HUES6 (cell line): ENCODE measurements at regions not wholly inside any gene's neighbourhood (a gene's known extent, or its start where the extent isn't known, plus 50 kb on each side); places are given as distances from the start of the nearest gene placed in this dataset.

Source experiments
- H3K27ac ChIP-seq: 2 replicates; pipeline ENCODE4 v1.7.0; 2013; ENCODE audit warnings: low read depth, mild to moderate bottlenecking, low read length, inconsistent platforms
- H3K27me3 ChIP-seq: 2 replicates; pipeline ENCODE4 v1.6.1; 2013; ENCODE audit warnings: low read length; ENCODE audit not compliant: control insufficient read depth, insufficient read depth
- H3K36me3 ChIP-seq: 2 replicates; pipeline ENCODE4 v1.6.1; 2013; ENCODE audit warnings: low read length; ENCODE audit not compliant: control insufficient read depth, insufficient read depth
- H3K4me1 ChIP-seq: 2 replicates; pipeline ENCODE4 v1.6.1; 2013; ENCODE audit warnings: low read length; ENCODE audit not compliant: control insufficient read depth, insufficient read depth
- H3K4me3 ChIP-seq: 2 replicates; pipeline ENCODE4 v1.5.1; 2013; ENCODE audit warnings: low read depth, low read length
- H3K9ac ChIP-seq: one replicate; pipeline ENCODE4 v1.6.1; 2013; ENCODE audit warnings: mild to moderate bottlenecking, low read length
- H3K9me3 ChIP-seq: 2 replicates; pipeline ENCODE4 v1.6.1; 2013; ENCODE audit warnings: low read depth, low read length; ENCODE audit not compliant: control insufficient read depth, insufficient read depth

- no peaks in the 10 kb centered on the region for H3K36me3 ChIP-seq
- H3K27me3 ChIP-seq: peaks cover 55% of the 10 kb centered on the region; the same call in 1 of the 2 replicates
Measured at GRCh38 chr17:79468183-79468944, 142.5 kb downstream of the RBFOX3 start.

GRCh38 chr17:79466562-79467350 is 144.1 kb downstream of the RBFOX3 start:
- H3K4me3 ChIP-seq: no peak overlapping the region
- no peaks in the 10 kb centered on the region for H3K9me3 ChIP-seq
- no peak overlapping the region for H3K27ac ChIP-seq
- no peaks in the 10 kb centered on the region for H3K36me3 ChIP-seq
- H3K9ac ChIP-seq: no peak overlapping the region
- H3K4me1 ChIP-seq: no peaks in the 10 kb centered on the region
- H3K27me3 ChIP-seq: peaks cover 41% of the 10 kb centered on the region; the same call in 1 of the 2 replicates

More at GRCh38 chr17:79468183-79468944, 142.5 kb downstream of the RBFOX3 start:
- Histone ChIP-seq H3K4me3 (no peak overlapping the region), H3K9ac (no peak overlapping the region), H3K9me3 (no peaks in the 10 kb centered on the region), H3K27ac (no peak overlapping the region), H3K4me1 (no peaks in the 10 kb centered on the region)

DNA sequence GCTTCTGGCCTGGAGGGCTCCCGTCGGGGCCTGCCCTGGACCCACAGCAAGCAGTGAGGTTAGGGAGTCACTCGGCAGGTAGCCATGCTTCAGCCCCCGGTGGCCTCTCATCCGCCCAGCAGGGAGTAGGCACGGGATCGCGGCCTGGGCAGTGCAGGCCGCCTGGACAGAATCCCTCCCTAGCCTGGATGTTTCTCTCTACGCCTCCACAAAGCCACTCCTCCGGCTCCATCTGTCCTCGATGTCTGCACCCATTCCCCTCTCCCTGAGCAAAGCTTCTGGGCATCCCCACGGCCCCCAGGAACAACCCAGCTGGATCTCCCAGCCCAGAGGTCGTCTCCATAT is 145.2 kb downstream of the RBFOX3 start:
- H3K27me3 ChIP-seq: peaks cover 30% of the 10 kb centered on the region; the same call in 1 of the 2 replicates
- no peaks in the 10 kb centered on the region for H3K36me3 ChIP-seq
- H3K9ac ChIP-seq: no peak overlapping the region
- no peaks in the 10 kb centered on the region for H3K4me1 ChIP-seq
- H3K27ac ChIP-seq: no peak overlapping the region
- H3K4me3 ChIP-seq: no peak overlapping the region
- no peaks in the 10 kb centered on the region for H3K9me3 ChIP-seq

- Histone ChIP-seq H3K36me3 (no peaks in the 10 kb centered on the region), H3K27me3 (peaks cover 30% of the 10 kb centered on the region; the same call in 1 of the 2 replicates), H3K4me1 (no peaks in the 10 kb centered on the region), H3K9ac (no peak overlapping the region), H3K4me3 (no peak overlapping the region), H3K27ac (no peak overlapping the region), H3K9me3 (no peaks in the 10 kb centered on the region)
Measured at GRCh38 chr17:79465011-79465680, 145.7 kb downstream of the RBFOX3 start.

- no peaks in the 10 kb centered on the region for H3K36me3 ChIP-seq
- H3K4me3 ChIP-seq: no peak overlapping the region
- peaks cover 26% of the 10 kb centered on the region; the same call in 1 of the 2 replicates for H3K27me3 ChIP-seq
- no peaks in the 10 kb centered on the region for H3K4me1 ChIP-seq
- H3K27ac ChIP-seq: no peak overlapping the region
- H3K9ac ChIP-seq: no peak overlapping the region
- no peaks in the 10 kb centered on the region for H3K9me3 ChIP-seq
Measured at GRCh38 chr17:79464318-79465010, 146.4 kb downstream of the RBFOX3 start.

DNA sequence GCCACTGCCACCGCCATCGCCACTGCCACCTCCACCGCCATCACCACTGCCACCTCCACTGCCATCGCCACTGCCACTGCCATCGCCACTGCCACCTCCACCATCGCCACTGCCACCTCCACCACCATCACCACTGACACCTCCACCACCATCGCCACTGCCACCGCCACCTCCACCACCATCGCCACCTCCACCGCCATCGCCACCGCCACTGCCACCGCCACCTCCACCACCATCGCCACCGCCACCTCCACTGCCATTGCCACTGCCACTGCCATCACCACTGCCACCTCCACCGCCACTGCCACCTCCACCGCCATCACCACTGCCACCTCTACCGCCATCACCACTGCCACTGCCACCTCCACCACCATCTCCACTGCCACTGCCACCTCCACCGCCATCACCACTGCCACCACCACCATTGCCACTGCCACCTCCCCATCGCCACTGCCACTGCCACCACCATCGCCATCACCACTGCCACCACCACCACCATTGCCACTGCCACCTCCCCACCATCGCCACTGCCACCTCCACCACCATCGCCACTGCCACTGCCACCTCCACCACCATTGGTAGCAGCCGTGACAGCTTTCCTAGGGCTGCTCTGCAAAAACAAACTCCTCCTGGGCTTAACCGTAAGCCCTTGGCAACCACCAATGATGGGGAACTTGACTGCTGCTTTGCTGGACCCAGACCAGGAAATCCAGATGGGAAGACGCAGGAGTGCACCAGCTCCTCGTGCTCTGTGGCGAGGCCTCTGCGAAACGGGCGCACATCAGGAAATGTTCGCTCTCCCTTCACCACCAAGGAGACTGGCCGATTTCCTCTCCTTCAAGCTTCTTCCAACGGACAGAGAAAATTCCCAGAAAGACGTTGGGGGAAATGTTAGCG is 147.2 kb downstream of the RBFOX3 start:
- Histone ChIP-seq H3K9ac (no peak overlapping the region), H3K4me1 (no peaks in the 10 kb centered on the region), H3K27me3 (peaks cover 18% of the 10 kb centered on the region; the same call in 1 of the 2 replicates)

DNA sequence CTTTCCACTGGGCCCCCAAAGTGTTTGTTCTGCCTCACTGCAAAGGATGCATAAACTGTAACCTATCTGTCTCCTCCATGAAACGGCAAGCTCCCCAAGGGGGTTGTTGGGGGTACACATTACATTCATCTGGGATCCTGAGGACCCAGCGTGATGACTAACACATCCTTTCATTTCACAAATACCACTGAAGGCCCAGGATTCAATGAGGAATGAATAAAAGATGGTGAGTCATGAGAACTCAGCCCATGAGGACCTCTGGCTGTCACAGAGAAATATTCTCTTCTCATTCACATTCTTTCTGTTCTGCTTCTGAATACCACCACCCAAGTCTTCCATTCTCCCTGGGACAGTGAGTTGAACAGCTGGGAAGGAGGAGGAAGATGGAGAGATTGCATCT is 149.8 kb downstream of the RBFOX3 start:
- Histone ChIP-seq H3K9me3 (no peaks in the 10 kb centered on the region), H3K4me1 (no peaks in the 10 kb centered on the region), H3K4me3 (no peak overlapping the region), H3K27ac (no peak overlapping the region), H3K27me3 (peaks cover 4% of the 10 kb centered on the region; the same call in 1 of the 2 replicates), H3K36me3 (no peaks in the 10 kb centered on the region), H3K9ac (no peak overlapping the region)

More for the DNA sequence above, 147.2 kb downstream of the RBFOX3 start:
- H3K9me3 ChIP-seq: no peaks in the 10 kb centered on the region
- H3K4me3 ChIP-seq: no peak overlapping the region
- no peak overlapping the region for H3K27ac ChIP-seq
- H3K36me3 ChIP-seq: no peaks in the 10 kb centered on the region

GRCh38 chr17:79459846-79460245 is 151.0 kb downstream of the RBFOX3 start:
- H3K4me1 ChIP-seq: no peaks in the 10 kb centered on the region
- H3K9me3 ChIP-seq: no peaks in the 10 kb centered on the region
- no peak overlapping the region for H3K4me3 ChIP-seq
- no peaks in the 10 kb centered on the region for H3K36me3 ChIP-seq
- H3K9ac ChIP-seq: no peak overlapping the region
- no peak overlapping the region for H3K27ac ChIP-seq
- H3K27me3 ChIP-seq: peaks cover 4% of the 10 kb centered on the region; the same call in 1 of the 2 replicates

DNA sequence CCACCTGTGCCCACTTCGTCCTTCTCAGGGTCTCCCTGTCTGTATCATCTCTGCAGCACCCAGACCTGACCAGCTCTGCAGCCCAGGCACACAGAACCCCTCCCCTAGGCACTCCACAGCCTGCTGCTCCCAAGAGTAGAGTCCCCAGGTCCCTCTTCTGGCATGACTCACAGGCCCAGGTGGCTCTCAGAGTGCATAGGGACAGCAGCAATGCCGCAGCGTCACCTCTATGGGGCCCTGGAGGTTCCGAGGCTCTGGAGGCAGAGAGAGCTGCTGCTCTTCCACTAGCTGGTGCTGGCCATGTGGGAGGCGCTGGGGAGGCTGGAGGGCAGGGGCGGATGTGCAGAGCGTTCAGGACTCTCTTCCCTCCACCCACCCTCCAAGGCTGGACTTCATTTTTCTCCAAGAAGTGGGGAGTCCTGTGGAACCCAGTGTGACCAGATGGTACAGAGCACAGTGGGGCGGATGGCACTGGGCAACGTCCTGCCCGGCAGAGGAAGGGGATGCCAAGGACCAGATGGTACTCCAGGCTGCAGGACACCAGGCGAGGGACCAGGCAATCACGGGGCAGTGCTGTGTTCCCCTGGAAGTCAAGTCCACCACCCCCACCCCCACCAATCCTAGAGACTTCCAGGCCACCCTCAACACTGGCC is 151.7 kb downstream of the RBFOX3 start:
- H3K27ac ChIP-seq: no peak overlapping the region
- H3K27me3 ChIP-seq: no peaks in the 10 kb centered on the region; the same call in 1 of the 2 replicates
- no peak overlapping the region for H3K4me3 ChIP-seq

More for the DNA sequence above, 151.7 kb downstream of the RBFOX3 start:
- H3K9ac ChIP-seq: no peak overlapping the region
- H3K4me1 ChIP-seq: no peaks in the 10 kb centered on the region
- H3K36me3 ChIP-seq: no peaks in the 10 kb centered on the region
- H3K9me3 ChIP-seq: no peaks in the 10 kb centered on the region
